ENCODE measurements at regions not wholly inside any gene's neighbourhood (a gene's known extent, or its start where the extent isn't known, plus 50 kb on each side); places are given as distances from the start of the nearest gene placed in this dataset.

DNA sequence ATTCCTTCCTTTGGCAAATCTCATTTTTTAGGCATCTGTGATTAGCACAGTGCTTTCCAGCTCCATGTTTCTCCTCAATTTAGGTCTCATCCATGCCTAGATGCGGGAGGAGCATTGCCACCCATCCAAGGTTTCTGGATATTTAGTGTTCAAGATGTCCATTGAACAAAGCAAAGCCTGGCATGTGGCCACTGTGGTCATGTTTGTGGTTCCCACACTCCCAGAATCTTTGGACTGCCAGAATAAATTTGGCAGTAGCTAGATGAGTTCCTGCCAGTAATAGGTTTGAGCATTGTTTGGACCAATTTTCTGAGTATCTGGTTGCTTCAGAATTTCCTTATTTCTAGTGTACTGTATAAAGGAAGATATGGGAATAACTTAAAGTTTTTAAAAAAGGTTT lies 1124.1 kb downstream of the ADGRL3 start:
- H3K4me1 ChIP-seq: no peaks in the 10 kb centered on the region
- intact Hi-C loops (cut with DNase I; ENCODE audit: low total_unique reads): no loop called here

DNA sequence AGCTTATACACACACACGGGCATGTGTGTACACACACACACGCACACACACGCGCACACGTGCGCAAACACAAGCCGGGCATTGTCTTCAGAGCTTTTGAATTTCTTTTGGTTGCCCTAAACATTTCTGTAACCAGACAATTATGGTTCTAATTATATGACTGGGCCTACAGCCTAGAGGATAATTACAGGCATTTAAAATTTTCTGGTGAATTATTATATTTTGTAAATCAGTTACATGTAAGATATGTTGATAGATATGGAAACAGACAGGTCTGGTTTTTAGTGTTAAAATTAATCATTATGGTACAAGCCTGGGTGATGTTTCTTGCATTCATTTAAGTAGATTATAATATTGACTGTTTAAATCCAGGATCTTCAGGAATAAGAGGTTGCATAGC lies 1120.5 kb downstream of the ADGRL3 start:
- intact Hi-C loops (cut with DNase I; ENCODE audit: low total_unique reads): no loop called here
- Histone ChIP-seq H3K4me3 (no peak overlapping the region), H3K27me3 (no peaks in the 10 kb centered on the region), H3K9me3 (no peaks in the 10 kb centered on the region), H3K27ac (no peak overlapping the region), H3K36me3 (no peaks in the 10 kb centered on the region), H3K4me1 (no peaks in the 10 kb centered on the region)
- DNase-seq: no peak
- no peak for TF ChIP-seq POLR2A (IDR thresholded peaks at IDR 0.05)
- TF ChIP-seq, protein P1, sequence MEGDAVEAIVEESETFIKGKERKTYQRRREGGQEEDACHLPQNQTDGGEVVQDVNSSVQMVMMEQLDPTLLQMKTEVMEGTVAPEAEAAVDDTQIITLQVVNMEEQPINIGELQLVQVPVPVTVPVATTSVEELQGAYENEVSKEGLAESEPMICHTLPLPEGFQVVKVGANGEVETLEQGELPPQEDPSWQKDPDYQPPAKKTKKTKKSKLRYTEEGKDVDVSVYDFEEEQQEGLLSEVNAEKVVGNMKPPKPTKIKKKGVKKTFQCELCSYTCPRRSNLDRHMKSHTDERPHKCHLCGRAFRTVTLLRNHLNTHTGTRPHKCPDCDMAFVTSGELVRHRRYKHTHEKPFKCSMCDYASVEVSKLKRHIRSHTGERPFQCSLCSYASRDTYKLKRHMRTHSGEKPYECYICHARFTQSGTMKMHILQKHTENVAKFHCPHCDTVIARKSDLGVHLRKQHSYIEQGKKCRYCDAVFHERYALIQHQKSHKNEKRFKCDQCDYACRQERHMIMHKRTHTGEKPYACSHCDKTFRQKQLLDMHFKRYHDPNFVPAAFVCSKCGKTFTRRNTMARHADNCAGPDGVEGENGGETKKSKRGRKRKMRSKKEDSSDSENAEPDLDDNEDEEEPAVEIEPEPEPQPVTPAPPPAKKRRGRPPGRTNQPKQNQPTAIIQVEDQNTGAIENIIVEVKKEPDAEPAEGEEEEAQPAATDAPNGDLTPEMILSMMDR (IDR thresholded peaks at IDR 0.05): no peak

More for the DNA sequence above, 1124.1 kb downstream of the ADGRL3 start:
- Histone ChIP-seq H3K27me3 (no peaks in the 10 kb centered on the region), H3K4me3 (no peak overlapping the region), H3K9me3 (no peaks in the 10 kb centered on the region), H3K36me3 (no peaks in the 10 kb centered on the region), H3K27ac (no peak overlapping the region)
- DNase-seq: no peak
- TF ChIP-seq, protein P1 (IDR thresholded peaks at IDR 0.05): no peak
- TF ChIP-seq POLR2A (IDR thresholded peaks at IDR 0.05): no peak

DNA sequence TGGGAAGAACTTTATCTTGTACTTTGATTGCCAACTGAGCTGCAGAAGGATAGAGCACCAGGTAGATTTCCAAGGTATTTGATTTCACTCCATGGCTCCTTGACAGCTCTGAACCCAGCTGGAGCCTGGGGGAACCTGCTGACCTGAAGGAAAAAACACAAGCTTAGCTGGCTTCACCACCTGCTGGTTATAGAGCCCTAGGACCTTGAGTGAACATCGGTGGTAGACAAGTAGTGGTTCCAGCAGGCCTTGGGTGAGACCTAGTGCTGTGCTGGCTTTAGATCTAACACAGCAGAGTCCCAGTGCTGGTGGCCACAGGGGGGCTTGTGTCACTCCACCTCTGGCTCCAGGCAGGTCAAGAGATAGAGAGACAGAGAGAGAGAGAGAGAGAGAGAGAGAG lies 1102.6 kb downstream of the ADGRL3 start:
- Histone ChIP-seq H3K27ac (no peak overlapping the region), H3K4me1 (no peaks in the 10 kb centered on the region), H3K9me3 (peaks cover 0 to 4% of the 10 kb centered on the region in 2 donors), H3K4me3 (no peak overlapping the region), H3K27me3 (no peaks in the 10 kb centered on the region), H3K36me3 (no peaks in the 10 kb centered on the region)
- intact Hi-C loops (cut with DNase I; ENCODE audit: low total_unique reads): no loop called here
- TF ChIP-seq, protein P1 (IDR thresholded peaks at IDR 0.05): no peak
- TF ChIP-seq POLR2A (IDR thresholded peaks at IDR 0.05): no peak
- DNase-seq: no peak

DNA sequence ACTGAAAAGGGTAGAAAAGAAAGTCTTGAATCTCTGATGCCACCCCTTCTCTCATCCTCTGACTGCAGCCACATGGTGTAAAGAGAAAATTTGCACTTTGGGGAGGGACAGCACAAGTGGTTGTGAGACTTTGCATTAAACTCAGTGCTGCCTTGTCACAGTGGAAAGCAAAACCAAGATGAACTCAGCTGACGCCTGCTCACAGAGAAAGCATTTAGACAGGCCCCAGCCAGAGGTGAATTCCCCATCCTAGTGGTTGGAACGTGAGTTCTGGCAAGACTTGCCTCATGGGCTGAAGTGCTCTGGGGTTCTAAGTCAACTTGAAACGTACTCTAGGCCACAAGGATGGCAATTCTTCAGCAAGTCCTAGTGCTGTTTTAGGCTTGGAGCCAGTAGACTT lies 1101.4 kb downstream of the ADGRL3 start:
- no peak for DNase-seq
- Histone ChIP-seq H3K36me3 (no peaks in the 10 kb centered on the region), H3K9me3 (no peaks in the 10 kb centered on the region), H3K27me3 (no peaks in the 10 kb centered on the region), H3K27ac (no peak overlapping the region), H3K4me3 (no peak overlapping the region), H3K4me1 (no peaks in the 10 kb centered on the region)
- intact Hi-C loops (cut with DNase I; ENCODE audit: low total_unique reads): no loop called here
- TF ChIP-seq POLR2A (IDR thresholded peaks at IDR 0.05): no peak
- TF ChIP-seq, protein P1 (IDR thresholded peaks at IDR 0.05): no peak

DNA sequence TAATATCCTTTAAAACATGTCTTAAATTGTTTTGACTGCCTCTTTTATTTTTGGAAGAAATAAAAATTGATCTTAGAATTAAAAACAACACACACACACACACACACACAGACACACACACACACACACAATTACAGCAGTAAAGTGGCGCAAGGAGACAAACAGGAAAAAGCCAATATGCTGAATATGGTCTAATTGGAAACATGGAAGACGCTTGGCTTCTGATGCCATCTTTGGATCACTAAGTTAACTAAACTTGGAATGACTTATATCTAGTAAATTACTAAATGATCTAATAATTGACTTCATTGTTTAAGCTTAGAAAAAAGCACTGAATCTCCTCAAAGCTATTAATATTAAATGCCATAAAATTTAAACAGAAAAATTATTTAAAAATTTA lies 1093.4 kb downstream of the ADGRL3 start:
- H3K4me1 ChIP-seq: no peaks in the 10 kb centered on the region
- TF ChIP-seq POLR2A (IDR thresholded peaks at IDR 0.05): no peak
- TF ChIP-seq, protein P1 (IDR thresholded peaks at IDR 0.05): no peak
- DNase-seq: no peak
- H3K27ac ChIP-seq: no peak overlapping the region
- H3K9me3 ChIP-seq: no peaks in the 10 kb centered on the region
- no peak overlapping the region for H3K4me3 ChIP-seq
- no peaks in the 10 kb centered on the region for H3K36me3 ChIP-seq
- intact Hi-C loops (cut with DNase I; ENCODE audit: low total_unique reads): no loop called here
- no peaks in the 10 kb centered on the region for H3K27me3 ChIP-seq

All from uterus (tissue), 3 donors.